Fibroblast of villous mesenchyme (primary cell): ENCODE measurements at regions not wholly inside any gene's neighbourhood (a gene's known extent, or its start where the extent isn't known, plus 50 kb on each side); places are given as distances from the start of the nearest gene placed in this dataset.

ENCODE experiments used
- DNase-seq: peaks from one replicate; pipeline ENCODE4 v3.0.0-alpha.2; 2010; ENCODE audit warnings: low read depth
- H3K4me3 ChIP-seq: 2 replicates; pipeline ENCODE4 v1.5.1; 2011; ENCODE audit warnings: low read depth, mild to moderate bottlenecking, low read length
- CTCF ChIP-seq: IDR thresholded peaks from 2 replicates; pipeline ENCODE4 v1.5.1; 2012; ENCODE audit warnings: low read depth, mild to moderate bottlenecking, low read length; ENCODE audit not compliant: insufficient read depth

GRCh38 chrX:143455046-143455445, 62.2 kb downstream of the SPANXN3 start:
- no peak for TF ChIP-seq CTCF
- no peak overlapping the region for H3K4me3 ChIP-seq
- no peak for DNase-seq

- TF ChIP-seq CTCF, result peak; percentile 29
- H3K4me3 ChIP-seq, result no peak overlapping the region
- peak; percentile 1 for DNase-seq
Measured at GRCh38 chrX:143437439-143437838, 79.8 kb downstream of the SPANXN3 start.

GRCh38 chrX:143435916-143436315, 81.4 kb downstream of the SPANXN3 start:
- H3K4me3 ChIP-seq, result no peak overlapping the region
- DNase-seq, result no peak
- TF ChIP-seq CTCF, result no peak

DNA sequence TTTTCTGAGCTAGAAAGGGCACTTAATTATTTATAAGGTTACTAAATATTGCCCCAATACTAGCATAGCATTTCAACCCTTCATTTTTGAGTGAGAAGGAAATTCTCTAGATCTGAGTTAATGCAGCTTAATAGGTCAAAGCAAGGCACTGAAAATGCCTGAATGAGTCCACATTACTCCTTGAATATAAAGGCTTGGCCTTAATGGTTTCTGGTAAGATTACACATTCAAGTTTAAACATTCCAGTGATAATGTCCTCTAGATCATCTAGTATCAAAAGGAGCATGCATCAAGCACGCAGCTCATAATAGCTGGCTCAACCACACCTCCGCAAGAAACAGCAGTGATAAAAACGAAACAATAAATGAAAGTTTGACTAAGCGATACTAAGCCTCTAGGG, 87.5 kb downstream of the SPANXN3 start:
- no peak for TF ChIP-seq CTCF
- no peak overlapping the region for H3K4me3 ChIP-seq
- no peak for DNase-seq

GRCh38 chrX:143429131-143429530, 88.1 kb downstream of the SPANXN3 start:
- H3K4me3 ChIP-seq, result no peak overlapping the region
- TF ChIP-seq CTCF, result no peak
- peak; percentile 11 for DNase-seq

DNA sequence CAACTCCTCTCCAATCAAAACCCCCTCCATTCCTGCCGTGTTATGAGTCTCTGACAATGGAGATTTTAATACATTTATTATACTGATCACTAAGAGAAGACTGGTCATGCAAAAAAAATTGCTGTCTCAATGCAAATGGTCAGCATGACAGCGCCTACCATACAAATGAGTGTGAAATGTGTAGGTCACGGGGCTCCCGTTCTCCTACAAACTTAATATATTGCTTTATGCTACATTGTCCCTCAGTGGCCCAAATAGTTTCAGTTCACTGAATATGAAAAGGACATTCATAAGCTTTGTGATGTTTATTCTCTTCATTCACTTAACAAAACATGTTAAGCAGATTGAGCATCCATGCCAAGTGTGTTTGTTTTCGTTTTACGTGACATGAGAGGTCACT, 116.1 kb downstream of the SPANXN3 start:
- no peak overlapping the region for H3K4me3 ChIP-seq
- no peak for DNase-seq
- no peak for TF ChIP-seq CTCF

DNA sequence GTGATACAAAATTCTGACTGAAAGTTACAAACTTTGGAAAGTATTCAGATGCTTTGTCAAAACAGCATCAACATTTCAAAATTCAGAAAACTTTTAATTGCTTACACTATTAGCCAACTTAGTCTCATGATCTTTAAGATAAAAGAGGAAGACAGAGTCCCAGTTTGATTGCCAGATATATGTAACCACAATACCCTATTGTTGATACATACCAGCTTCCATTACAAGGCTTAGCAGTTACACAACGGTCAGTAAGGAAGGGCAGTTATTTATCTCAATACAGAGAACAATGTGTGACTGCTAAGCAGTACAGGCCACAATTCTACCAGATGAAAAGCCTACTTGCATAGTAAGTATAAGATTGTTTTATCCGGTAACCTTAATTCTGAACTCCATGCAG, 138.4 kb downstream of the SPANXN3 start:
- no peak overlapping the region for H3K4me3 ChIP-seq
- no peak for DNase-seq
- TF ChIP-seq CTCF, result no peak
